ENCODE measurements at regions not wholly inside any gene's neighbourhood (a gene's known extent, or its start where the extent isn't known, plus 50 kb on each side); places are given as distances from the start of the nearest gene placed in this dataset.
"Not testable (repeated sequence)": the region's sequence is repeated elsewhere in the genome, so short reads cannot be mapped to it uniquely, and the experiment has no call there.

DNA sequence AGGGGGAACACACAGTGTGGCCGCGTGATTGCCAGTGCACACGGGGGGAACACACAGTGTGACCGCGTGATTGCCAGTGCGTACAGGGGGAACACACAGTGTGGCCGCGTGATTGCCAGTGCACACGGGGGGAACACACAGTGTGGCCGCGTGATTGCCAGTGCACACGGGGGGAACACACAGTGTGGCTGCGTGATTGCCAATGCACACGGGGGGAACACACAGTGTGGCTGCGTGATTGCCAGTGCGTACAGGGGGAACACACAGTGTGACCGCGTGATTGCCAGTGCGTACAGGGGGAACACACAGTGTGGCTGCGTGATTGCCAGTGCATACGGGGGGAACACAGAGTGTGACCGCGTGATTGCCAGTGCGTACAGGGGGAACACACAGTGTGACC lies 140.3 kb downstream of the RTP5 start:
- not testable (repeated sequence) for DNase-seq

DNA sequence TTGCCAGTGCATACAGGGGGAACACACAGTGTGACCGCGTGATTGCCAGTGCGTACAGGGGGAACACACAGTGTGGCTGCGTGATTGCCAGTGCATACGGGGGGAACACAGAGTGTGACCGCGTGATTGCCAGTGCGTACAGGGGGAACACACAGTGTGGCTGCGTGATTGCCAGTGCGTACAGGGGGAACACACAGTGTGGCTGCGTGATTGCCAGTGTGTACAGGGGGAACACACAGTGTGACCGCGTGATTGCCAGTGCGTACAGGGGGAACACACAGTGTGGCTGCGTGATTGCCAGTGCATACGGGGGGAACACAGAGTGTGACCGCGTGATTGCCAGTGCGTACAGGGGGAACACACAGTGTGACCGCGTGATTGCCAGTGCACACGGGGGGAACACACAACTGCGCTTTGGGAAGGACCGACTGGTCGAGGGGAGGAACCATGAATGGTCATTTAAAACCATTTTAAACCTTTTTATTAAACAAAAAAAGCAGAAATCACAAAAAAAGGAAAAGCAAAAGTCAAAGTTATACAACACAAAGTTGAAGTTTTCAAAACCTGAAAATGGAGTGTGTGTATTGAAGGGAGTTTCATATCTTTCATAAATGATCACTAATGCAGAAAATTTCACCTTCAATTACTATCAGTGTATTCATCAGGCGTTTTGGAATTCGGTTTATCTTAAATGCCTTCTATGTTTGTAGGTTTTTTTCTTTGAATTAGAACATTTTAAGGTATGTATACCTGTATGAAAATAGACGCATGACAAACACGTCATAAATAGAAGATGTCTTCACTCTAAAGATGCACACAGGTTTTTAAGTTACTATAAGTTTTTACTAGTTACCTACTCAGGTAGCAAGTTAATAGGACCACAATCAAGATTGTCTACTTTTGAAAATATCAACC lies 141.0 kb downstream of the RTP5 start:
- DNase-seq = not testable (repeated sequence)

DNA sequence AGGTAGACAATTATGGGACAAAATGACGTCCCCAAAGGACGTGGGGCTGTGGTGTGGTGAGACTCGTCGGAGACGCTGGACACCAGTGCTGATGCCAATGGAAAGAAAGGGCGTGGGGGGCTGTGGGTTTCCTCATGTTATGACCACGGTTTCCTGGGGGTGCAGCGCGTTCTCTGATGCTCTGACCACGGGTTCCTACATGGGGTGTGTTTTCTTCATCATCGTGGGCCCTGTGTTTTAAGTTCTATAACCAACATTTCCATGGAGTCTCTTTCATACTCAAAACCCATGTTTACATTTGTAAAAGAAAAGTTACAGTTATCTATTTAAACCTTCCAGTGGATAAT lies 141.6 kb downstream of the RTP5 start:
- no peak for DNase-seq

DNA sequence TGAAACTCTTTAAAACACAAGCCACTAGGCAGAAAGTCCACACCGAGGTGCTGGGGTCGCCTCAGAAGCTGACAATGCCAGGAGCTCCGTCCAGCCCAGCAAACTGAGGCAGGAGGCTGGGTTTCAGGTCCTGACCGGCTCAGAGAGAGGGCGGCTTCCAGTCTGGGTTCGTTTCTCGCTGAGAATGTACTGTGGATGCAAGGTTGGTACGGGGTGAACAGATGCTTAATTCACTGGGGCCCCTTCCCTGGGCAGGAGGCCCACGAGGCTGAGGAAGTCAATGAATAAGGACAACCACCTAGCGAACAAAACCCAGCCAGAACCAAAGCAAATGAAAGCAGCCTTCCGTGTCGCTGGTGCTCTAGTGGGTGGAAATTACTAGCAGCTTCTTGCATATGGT lies 142.0 kb downstream of the RTP5 start:
- DNase-seq = no peak

DNA sequence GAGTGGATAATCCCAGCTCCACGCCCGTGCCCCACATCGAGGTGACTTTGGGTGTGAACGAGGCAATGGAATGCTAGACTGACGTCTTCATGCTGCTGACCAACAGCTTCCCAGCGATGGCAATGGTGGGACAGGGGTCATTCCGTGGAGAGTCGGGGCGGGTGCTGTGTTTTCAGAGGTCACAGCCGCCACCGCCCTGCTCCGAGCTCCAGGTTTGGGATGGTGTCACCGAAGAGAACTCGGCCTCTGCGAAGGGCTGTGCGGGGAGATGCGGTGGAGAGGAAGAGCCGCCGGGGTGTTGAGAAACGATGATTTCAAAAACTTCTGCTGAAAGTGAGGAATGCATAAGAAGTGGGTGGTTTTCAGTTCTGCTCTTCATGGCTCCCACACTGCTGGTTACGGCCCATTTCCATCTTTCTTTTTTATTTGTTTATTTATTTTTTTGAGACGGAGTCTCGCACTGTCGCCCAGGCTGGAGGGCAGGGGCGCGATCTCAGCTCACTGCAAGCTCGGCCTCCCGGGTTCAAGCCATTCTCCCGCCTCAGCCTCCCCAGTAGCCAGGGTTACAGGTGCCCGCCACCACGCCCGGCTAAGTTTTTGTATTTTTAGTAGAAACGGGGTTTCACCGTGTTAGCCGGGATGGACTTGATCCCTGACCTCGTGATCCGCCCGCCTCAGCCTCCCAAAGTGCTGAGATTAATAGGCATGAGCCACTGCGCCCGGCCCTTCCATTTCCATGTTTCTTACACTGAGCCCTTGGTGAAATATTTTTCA lies 142.6 kb downstream of the RTP5 start:
- no peak for DNase-seq

DNA sequence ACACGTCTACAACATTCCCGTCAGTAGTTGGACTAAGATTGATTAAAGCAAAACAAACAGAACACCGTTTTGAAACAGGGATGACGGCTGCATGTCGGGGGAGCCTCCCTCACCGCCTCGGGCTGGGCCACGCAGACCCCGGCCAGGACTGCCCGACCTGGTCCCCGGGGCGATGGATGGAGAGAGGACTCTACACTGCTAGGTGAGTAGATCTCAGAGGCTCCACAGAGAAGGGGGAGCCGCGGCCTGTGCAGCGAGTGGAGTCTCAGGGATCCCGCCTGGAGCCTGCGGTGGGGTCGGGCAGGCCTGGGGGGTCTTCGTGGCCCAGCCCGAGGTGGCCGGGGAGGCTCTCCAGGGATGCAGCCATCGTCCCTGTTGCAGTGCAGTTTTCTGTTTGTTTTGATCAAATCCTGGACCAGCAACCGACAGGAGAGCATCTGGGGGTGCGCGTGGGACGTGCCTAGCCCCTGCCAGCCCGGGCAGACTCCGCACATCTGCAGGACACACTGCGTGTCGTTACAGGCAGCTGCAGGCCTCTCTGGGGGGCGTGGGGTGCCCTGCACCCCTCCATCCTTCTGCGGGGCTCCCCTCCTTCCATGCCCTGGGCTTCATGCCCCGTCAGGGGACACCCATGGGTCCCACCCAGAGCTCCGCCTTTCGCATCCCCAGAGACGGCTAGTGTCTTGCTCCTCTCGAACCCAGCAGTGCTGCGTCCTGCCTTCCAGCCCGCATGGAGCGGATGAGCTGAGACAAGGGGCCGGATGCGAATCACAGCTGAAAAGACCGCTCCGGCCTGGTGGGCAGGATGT lies 143.6 kb downstream of the RTP5 start:
- DNase-seq = no peak

DNA sequence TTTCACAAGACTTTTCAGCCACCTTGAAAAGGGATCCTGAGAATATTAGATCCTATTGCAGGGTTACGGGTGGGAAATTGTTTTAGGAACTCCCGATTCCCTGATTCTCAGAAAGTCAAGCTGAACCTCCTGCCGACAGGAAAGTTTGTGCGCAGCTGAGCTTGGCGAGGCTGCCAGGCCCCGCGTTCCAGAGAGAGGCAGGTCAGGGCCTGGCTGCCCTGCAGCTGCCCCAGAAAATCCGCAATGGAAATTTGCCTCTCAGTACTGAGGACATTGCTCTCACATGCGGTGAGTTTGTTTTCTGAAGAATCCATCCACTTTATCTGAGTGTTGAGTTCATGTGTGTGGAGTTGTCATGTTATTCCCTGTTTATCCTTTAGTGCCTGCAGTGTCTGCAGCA lies 144.2 kb downstream of the RTP5 start:
- no peak for DNase-seq

DNA sequence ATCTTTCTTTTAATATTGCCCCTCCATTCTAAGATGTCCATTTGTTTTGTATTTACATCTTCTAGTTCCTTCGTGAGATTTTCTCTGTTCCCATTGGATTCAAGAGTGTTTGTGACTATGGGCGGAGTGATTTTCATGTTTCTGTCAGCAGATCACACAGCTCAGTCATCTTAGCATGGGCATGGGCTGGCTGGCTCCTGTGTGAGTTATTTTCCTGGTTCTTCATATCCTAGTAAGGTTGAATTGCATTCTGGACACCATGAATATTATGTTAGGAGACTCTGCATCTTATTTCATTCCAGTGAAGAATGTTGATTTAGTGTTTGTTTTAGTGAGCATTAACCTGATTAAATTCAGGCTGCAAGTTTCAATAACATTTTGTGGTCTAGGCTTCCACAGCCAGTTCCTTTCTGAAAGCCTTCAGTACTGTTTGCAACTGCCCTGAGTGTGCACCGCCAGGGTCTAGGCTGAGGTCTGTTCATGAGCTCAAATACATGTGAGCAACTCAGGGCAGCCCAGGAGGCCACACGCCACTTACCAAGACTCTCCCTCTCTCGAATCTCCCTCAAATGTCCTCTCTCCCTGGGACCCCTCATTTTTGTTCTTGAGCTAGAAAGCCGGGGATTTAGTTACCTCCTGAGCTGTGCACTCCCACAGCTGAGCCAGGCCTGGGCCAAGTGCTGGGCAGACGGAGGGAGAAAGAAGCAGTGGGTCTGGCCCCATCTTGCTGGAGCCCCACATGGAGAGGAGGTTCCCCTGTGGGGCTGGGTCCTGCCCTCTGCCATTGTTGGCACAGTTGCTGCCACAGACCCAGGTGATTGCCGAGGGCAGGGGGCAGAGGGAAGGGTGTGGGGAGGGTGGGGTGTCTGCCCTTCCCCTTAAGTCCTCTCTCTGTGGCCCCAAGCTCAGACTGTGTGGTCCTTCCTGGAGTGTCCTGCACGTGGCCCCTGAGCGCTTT lies 145.9 kb downstream of the RTP5 start:
- DNase-seq = no peak

DNA sequence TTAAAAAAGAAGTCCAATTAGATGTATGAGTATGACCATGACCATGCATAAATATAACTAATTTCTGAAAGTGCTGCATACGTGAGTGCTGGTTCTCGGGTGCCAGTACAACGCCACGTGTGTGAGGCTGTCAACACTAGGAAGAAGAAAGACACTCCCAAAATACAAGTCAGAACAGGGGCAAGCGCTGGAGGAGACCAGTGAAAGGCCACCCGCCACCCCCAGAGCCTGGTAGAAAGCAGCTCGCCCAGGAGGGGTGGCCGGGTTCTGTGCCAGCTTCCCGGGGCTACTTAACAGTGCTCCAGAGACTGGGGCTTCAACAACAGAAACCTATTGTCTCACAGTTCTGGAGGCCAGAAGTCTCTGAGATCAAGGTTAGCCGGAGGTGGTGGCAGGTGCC lies 147.6 kb downstream of the RTP5 start:
- DNase-seq = no peak

DNA sequence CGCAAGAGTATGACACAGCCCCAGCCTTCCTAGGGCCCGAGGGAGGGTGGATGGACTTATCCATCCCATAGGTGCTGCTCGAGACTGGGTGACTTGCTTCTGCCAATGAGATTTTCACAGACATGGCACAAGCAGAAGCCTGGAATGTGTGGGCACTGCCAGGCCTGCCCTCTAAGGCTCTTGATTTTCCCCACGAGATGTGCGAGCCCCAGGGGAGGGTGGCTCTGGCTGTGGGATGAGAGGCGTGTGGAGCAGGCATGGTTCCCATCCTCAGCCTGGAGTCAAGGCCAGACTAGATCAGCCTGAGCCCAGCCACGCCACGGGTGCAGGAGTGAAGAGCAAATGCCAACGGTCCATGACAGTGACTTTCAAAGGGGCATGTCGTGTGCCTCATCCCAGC lies 148.9 kb downstream of the RTP5 start:
- not testable (repeated sequence) for DNase-seq

DNA sequence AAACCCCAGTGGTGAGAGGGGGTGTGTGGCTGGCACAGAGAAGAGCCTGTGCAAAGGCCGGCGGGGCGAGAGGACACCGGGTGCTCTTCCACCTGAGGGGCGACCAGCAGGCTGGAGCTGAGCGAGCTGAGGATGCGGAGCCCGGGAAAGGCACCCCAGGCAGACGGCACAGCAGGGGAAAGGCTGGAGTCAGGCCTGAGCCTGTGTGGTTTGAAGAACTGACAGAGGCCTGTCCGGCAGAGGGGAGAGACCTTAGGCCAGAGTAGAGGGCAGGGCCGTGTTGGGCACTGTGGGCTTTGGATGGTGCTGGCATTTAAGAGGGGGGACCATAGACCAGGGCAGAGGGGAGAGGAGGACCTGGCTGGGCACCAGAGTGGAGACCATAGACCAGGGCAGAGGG lies 149.8 kb downstream of the RTP5 start:
- no peak for DNase-seq

DNA sequence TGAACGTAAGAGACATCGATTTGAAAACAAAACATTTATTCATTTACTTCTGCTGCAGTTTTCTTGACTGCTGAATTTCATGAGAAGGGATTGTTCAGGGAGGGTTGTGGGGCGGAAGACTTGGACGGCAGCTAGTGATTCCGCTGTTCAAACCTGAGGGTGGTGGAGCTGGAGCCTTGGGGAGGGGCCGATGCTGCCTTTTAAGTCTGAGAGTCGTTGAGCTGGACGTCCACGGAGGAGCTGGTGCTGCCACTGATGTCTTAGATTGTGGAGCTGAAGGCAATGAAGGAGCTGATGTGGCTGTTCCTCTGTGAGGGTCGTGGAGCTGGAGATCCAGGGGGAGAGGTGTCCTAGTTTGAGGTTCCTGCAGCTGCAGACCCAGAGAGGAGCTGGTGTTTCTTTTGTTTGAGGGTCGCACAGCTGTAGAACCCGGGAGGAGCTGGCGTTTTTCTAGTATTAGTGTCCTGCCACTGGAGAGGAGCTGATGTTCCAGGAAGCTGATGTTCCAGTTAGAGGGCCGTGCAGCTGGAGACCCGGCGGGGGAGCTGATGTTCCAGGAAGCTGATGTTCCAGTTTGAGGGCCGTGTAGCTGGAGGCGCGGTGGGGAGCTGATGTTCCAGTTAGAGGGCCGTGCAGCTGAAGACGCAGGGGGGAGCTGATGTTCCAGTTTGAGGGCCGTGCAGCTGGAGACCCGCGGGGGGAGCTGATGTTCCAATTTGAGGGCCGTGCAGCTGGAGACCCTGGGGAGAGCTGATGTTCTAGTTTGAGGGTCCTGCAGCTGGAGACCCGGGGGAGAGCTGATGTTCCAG lies 150.9 kb downstream of the RTP5 start:
- DNase-seq = no peak

DNA sequence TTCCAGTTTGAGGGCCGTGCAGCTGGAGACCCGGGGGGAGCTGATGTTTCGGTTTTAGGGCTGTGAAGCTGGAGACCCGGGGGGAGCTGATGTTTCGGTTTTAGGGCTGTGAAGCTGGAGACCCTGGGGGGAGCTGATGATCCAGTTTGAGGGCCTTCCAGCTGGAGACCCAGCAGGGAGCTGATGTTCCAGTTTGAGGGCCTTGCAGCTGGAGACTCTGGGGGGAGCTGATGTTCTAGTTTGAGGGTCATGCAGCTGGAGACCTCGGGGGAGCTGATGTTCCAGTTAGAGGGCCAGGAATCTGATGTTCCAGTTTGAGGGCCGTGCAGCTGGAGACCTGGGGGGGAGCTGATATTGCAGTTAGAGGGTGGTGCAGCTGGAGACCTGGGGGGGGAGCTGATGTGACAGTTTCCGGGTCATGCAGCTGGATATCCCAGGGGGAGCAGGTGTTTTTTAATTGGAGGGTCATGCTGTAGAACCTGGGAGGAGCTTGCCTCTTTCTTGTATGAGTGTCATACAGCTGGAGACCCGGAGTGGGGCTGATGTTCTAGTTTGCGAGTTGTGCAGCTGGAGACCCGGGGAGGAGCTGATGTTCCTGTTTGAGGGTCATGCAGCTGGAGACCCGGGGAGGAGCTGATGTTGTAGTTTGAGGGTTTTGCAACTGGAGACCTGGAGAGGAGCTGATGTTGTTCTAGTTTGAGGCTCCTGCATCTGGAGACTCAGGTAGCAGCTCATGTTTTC lies 153.2 kb downstream of the RTP5 start:
- DNase-seq = no peak

DNA sequence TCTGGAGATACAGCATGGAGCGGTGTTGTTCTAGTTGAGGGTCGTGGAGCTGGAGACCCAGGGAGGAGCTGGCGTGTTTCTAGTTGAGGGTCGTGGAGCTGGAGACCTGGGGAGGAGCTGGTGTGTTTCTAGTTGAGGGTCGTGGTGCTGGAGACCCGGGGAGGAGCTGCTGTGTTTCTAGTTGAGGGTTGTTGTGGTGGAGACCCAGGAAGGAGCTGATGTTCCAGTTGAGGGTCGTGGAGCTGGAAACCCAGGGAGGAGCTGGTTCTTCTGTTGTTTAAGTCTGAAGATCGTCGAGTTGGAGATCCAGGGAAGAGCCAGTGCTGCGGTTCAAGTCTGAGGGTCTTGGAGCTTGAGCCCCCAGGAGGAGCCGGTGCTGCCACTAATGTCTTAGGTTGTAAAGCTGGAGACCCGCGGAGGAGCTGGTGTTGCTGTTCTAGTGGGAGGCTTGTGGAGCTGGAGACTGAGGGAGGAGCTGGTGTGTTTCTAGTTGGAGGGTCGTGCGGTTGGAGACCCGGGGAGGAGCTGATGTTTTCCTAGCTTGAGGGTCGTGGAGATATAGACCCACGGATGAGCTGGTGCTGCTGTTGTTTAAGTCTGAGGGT lies 155.3 kb downstream of the RTP5 start:
- DNase-seq = no peak

DNA sequence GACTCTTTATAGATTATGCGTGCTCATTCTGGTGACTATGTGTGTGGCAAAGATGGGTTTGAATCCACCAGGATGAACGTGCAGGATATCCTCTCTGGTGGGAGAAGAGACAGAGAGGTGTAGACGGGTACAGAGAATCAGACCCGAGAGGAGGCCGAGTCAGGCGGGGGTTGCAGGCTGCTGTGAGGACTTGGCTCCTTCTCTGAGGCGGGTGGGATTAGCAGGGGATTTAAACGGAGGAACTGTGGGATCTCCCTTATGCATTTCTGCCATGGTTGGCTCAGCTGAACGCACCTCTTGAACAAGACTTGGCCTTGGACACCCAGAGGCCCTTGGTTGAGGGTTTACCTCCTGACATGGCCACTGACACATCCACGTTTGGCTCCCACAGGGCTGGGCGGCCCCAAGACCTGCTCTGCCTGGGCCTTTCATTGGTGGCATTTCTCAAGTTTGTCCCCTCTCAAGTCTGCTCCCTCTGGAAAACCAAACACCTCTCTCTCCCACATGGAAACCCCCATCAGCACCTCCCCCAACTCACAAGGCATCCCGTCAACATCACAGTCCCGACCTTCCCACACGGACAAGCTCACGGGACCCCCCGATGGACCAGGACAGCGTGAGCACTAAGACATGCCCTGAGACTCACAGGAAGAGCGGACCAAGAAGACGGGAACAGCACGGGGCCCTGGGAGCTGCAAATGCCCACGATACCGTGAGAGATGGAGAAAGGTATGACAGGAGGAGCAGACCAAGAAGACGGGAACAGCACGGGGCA lies 158.3 kb downstream of the RTP5 start:
- DNase-seq = no peak

DNA sequence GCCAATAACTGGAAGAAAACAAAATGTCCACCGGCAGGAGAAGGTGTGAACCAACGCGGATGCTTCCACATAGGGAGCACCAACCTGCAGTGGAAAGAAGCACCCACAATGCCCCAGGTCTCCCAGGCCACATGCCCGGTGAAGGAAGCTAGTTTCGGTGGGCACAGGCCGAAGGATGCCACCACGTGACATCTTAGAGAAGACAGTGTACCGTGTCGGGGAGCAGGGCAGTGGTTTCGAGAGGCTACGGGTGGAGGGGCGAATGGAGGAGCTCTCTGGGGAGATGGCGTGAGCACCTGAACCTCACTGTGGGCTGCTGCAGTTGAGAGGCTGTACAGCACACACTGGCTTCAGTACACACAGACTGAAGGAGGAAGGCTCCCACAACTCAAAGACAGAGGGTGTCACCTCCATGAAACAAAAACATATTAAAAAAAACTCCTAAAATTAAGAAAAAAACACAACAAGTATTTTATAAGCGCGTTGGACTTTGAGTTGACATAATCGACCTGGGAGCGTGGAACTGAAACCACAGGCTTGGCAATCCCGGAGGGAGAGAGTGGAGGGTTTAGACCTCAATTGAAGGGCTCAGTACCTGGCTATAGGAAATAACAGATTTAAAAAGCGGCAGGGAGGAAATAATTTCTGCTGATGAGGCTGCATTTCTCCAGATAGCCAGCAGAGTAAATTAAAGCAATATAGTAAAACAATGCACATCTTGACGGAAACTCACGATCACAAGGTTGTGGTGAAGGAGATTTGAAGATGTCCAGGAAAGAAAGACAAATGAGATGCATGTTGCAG lies 160.1 kb downstream of the RTP5 start:
- DNase-seq = no peak

DNA sequence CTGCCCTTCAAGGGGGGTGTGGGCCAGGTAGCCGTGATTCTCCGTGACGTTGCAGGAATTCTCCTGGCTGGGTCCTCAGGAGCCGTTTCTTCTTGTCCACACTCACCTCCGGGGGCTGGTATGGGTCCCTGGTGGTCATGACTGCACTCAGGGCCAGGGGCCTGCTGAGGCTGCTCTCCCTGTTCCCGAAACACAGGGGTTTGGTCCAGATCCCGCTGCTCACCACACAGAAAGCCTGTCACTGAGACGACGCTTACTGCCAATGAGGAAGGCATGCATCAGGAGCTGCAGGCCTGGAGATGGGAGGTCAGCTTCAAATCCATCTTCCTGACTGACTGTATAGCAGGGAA lies 160.7 kb downstream of the RTP5 start:
- DNase-seq = no peak

DNA sequence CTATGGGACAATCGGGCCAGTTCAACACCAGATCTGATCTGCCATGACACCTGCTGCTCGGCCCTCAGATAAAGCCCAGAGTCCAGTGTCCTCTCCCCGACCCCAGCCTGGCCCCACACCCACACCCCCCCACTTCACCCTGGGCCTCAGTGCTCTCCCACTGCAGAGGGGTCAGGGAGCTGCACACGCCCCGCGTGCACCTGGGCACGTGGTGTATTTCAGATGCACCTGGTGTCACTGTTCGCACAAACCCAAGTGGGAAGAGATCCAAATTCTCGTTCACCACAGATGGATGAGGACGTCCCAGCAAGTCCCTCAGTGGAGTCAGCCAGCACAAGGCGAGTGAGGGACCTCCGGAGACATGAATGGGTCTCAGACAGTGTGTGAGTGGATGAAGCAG lies 161.3 kb downstream of the RTP5 start:
- DNase-seq = no peak

Data from CD4-positive, alpha-beta T cell treated with Interleukin-10 for 1 hour (primary cell).